AG09309 (cell line): ENCODE measurements at regions not wholly inside any gene's neighbourhood (a gene's known extent, or its start where the extent isn't known, plus 50 kb on each side); places are given as distances from the start of the nearest gene placed in this dataset.

ENCODE experiments used
- DNase-seq: peaks from one replicate; pipeline ENCODE4 v3.0.0-alpha.2; 2010; ENCODE audit warnings: low read depth
- H3K4me3 ChIP-seq: 2 replicates; pipeline ENCODE4 v1.5.1; 2011; ENCODE audit warnings: mild to moderate bottlenecking, low read depth, low read length, moderate library complexity; ENCODE audit not compliant: control insufficient read depth
- TF ChIP-seq, protein P1 (sequence below): IDR thresholded peaks from 2 replicates; pipeline ENCODE4 v1.5.1; 2011; ENCODE audit warnings: mild to moderate bottlenecking, low read depth, low read length, inconsistent platforms; ENCODE audit not compliant: insufficient read depth, control insufficient read depth; ENCODE audit errors: missing control alignments

- no peak for DNase-seq
- TF ChIP-seq, protein P1, sequence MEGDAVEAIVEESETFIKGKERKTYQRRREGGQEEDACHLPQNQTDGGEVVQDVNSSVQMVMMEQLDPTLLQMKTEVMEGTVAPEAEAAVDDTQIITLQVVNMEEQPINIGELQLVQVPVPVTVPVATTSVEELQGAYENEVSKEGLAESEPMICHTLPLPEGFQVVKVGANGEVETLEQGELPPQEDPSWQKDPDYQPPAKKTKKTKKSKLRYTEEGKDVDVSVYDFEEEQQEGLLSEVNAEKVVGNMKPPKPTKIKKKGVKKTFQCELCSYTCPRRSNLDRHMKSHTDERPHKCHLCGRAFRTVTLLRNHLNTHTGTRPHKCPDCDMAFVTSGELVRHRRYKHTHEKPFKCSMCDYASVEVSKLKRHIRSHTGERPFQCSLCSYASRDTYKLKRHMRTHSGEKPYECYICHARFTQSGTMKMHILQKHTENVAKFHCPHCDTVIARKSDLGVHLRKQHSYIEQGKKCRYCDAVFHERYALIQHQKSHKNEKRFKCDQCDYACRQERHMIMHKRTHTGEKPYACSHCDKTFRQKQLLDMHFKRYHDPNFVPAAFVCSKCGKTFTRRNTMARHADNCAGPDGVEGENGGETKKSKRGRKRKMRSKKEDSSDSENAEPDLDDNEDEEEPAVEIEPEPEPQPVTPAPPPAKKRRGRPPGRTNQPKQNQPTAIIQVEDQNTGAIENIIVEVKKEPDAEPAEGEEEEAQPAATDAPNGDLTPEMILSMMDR, result no peak
- no peak overlapping the region for H3K4me3 ChIP-seq
Measured at GRCh38 chr2:16813593-16813992, 148.0 kb upstream of the CYRIA start.

GRCh38 chr2:16798472-16798871 is 132.8 kb upstream of the CYRIA start:
- TF ChIP-seq, protein P1, result no peak
- DNase-seq, result no peak
- no peak overlapping the region for H3K4me3 ChIP-seq

- H3K4me3 ChIP-seq, result no peak overlapping the region
- TF ChIP-seq, protein P1, result no peak
- no peak for DNase-seq
Measured at GRCh38 chr2:16791496-16791895, 125.9 kb upstream of the CYRIA start.

GRCh38 chr2:16785149-16785548 is 119.5 kb upstream of the CYRIA start:
- TF ChIP-seq, protein P1, result no peak
- H3K4me3 ChIP-seq, result no peak overlapping the region
- no peak for DNase-seq

GRCh38 chr2:16784652-16785051 is 119.0 kb upstream of the CYRIA start:
- TF ChIP-seq, protein P1, result no peak
- no peak for DNase-seq

GRCh38 chr2:16777123-16777870 is 111.7 kb upstream of the CYRIA start:
- no peak overlapping the region for H3K4me3 ChIP-seq
- TF ChIP-seq, protein P1, result no peak
- no peak for DNase-seq

More at GRCh38 chr2:16784652-16785051, 119.0 kb upstream of the CYRIA start:
- no peak overlapping the region for H3K4me3 ChIP-seq
